ENCODE measurements at regions not wholly inside any gene's neighbourhood (a gene's known extent, or its start where the extent isn't known, plus 50 kb on each side); places are given as distances from the start of the nearest gene placed in this dataset.
"Not testable (repeated sequence)": the region's sequence is repeated elsewhere in the genome, so short reads cannot be mapped to it uniquely, and the experiment has no call there.

- DNase-seq, result no peak
Observed at GRCh38 chr5:17829456-17829855, 195.2 kb downstream of the TAF11L14 start.

GRCh38 chr5:17831279-17831678, 197.0 kb downstream of the TAF11L14 start:
- DNase-seq, result no peak

GRCh38 chr5:17832949-17833745, 198.9 kb downstream of the TAF11L14 start:
- no peak for DNase-seq

- no peak for DNase-seq
Observed at GRCh38 chr5:17837757-17838156, 203.5 kb downstream of the TAF11L14 start.

- no peak for DNase-seq
Observed at GRCh38 chr5:17838469-17838868, 204.2 kb downstream of the TAF11L14 start.

- no peak for DNase-seq
Observed at GRCh38 chr5:17839848-17840247, 205.6 kb downstream of the TAF11L14 start.

- DNase-seq, result no peak
Observed at GRCh38 chr5:17846496-17846895, 212.2 kb downstream of the TAF11L14 start.

- DNase-seq, result no peak
Observed at GRCh38 chr5:17847286-17847685, 213.0 kb downstream of the TAF11L14 start.

GRCh38 chr5:17852111-17852510, 217.9 kb downstream of the TAF11L14 start:
- no peak for DNase-seq

GRCh38 chr5:17852740-17853139, 218.5 kb downstream of the TAF11L14 start:
- no peak for DNase-seq

- no peak for DNase-seq
Observed at GRCh38 chr5:17854901-17855300, 220.6 kb downstream of the TAF11L14 start.

GRCh38 chr5:17860660-17861315, 226.5 kb downstream of the TAF11L14 start:
- DNase-seq, result no peak

- DNase-seq, result not testable (repeated sequence)
Observed at GRCh38 chr5:17864903-17865302, 230.6 kb downstream of the TAF11L14 start.

- not testable (repeated sequence) for DNase-seq
Observed at GRCh38 chr5:17865966-17866365, 231.7 kb downstream of the TAF11L14 start.

GRCh38 chr5:17872204-17872603, 237.9 kb downstream of the TAF11L14 start:
- no peak for DNase-seq

GRCh38 chr5:17878541-17878940, 244.3 kb downstream of the TAF11L14 start:
- no peak for DNase-seq

- DNase-seq, result no peak
Observed at GRCh38 chr5:17879276-17879675, 245.0 kb downstream of the TAF11L14 start.

- DNase-seq, result no peak
Observed at GRCh38 chr5:17880869-17881268, 246.6 kb downstream of the TAF11L14 start.

GRCh38 chr5:17882760-17883488, 248.7 kb downstream of the TAF11L14 start:
- no peak for DNase-seq

- DNase-seq, result no peak
Observed at GRCh38 chr5:17888155-17888554, 253.9 kb downstream of the TAF11L14 start.

GRCh38 chr5:17890501-17890900, 256.2 kb downstream of the TAF11L14 start:
- DNase-seq, result no peak

- DNase-seq, result no peak
Observed at GRCh38 chr5:17891881-17892280, 257.6 kb downstream of the TAF11L14 start.

GRCh38 chr5:17893026-17893635, 258.9 kb downstream of the TAF11L14 start:
- DNase-seq, result no peak

Data from stimulated activated CD8-positive, alpha-beta memory T cell treated with anti-CD3 and anti-CD28 coated beads, Interleukin-4, amount 100 ng/mL, for 48 hours (primary cell).